Muscle of back (tissue), 3 donors: ENCODE measurements at regions not wholly inside any gene's neighbourhood (a gene's known extent, or its start where the extent isn't known, plus 50 kb on each side); places are given as distances from the start of the nearest gene placed in this dataset.

Source experiments
- DNase-seq, 3 donors: peaks; one replicate each; pipeline versions ENCODE4 v3.0.0 to v3.0.0-alpha.2; 2013

DNA sequence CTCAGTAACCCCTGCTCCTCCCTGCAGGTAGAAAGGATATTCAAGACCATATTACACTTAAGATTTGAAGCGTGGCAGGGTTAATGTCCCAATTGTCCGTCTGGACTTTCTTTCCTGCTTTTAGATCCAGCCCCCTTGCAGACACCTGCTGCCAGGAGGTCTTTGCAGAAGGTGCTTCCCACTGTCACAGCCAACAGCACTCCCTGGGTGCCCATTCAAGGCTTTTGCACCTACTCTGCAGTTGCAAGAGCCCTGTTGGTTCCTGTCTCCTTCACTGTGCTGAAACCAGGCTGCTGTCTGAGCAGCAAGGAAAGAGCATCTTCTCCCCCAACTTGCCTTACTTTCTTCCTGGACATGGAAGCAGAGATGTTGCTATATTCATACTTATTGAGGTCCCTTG lies 1043.0 kb upstream of the POU3F3 start:
- no peak for DNase-seq

- no peak for DNase-seq
Observed at GRCh38 chr2:103814016-103814415, 1039.9 kb upstream of the POU3F3 start.

- DNase-seq: no peak
Observed at GRCh38 chr2:103815731-103816130, 1038.2 kb upstream of the POU3F3 start.

GRCh38 chr2:103817746-103818145 lies 1036.2 kb upstream of the POU3F3 start:
- DNase-seq: no peak

- no peak for DNase-seq
Observed at GRCh38 chr2:103818176-103818575, 1035.7 kb upstream of the POU3F3 start.

DNA sequence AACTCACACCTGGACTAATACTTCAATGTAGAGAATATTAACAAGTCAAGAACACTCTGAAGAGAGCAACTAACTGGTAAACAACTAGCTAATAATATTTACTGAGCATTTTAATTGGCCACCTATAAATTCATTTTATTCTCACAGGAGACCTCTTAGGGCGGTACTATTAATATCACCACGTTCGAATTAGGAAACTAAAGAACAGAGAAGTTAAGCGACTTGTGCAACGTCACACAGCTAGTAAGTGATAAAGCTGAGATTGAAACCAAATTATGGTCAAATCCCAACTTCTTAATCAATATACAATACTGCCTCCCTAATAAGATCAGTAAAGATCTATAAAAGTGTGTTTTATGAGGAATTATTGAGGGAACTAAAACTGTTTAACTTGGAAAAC lies 1034.3 kb upstream of the POU3F3 start:
- no peak for DNase-seq

GRCh38 chr2:103823847-103824246 lies 1030.1 kb upstream of the POU3F3 start:
- DNase-seq: no peak

DNA sequence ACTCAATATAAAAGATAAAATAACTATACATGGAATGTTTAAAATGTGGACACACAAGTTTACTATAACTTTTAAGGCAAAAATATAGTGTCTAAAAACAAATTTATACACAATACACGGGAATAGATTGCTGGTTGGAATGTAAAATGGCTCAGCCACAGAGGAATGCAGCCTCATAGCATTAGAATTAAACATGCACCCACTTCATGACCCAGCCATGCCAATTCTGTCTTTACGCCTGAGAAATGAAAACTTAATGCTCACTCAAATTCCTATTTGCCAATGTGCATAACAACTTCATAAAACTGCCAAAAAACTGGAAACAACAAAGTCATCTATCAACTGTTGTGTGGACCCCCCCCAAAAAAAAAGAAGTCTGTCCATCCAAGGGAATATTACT lies 1006.6 kb upstream of the POU3F3 start:
- no peak for DNase-seq

GRCh38 chr2:103859238-103859637 lies 994.7 kb upstream of the POU3F3 start:
- no peak for DNase-seq

DNA sequence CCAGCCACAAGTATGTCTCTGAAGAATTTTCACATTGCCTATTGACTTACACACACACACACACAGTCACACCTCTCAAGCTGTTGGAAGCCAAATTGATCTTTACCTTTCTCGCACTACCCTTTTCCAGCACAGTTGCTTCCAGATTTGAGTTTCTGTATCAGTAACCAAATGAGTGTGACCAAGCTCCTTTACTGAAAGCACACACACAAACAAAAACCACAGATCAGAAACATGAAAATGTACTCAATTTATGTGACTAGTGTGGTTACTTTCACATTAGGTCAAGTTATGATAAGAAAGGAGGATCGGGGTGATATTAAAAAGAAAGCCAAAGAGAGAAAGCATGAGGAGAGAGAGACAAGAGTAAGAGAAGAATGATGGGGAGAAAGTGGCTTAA lies 993.9 kb upstream of the POU3F3 start:
- no peak for DNase-seq

DNA sequence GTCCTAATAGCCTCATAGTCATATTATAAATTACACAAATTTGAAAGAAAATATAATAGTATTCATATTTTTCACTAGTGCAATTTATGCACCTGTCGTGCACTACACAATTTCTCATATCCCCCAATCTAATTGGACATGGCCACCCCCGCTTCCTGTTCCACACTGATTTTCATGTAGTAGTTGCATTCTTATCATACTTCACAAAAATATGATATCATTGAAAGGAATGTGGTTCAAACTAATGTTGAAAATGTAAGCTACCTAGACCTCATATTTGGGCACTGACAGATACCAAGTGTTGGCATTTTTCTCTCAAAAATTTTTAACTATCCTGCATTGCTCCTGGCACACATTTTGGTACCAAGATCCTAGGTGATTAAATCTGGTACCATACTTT lies 985.5 kb upstream of the POU3F3 start:
- no peak for DNase-seq

- no peak for DNase-seq
Observed at GRCh38 chr2:103873716-103874351, 980.1 kb upstream of the POU3F3 start.

DNA sequence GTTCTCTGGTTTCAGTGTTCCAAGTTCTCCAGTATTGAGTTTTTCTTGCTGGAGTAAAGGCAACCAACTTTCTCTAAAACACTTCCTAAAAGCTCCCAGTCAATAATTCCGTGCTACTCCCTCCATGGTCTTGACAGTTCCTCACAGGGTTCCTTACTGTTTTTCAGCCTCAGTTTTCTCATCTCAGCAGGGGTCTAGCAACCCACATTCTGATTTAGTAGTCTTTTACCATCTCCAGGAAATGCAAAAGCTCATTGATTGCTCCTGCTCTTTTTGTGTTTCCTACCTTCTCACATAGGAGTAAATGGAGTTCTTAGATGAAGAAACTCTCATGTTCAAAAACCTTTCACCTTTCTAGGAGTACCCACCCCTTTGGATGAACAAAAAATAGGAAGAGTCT lies 978.8 kb upstream of the POU3F3 start:
- no peak for DNase-seq

GRCh38 chr2:103875531-103875930 lies 978.4 kb upstream of the POU3F3 start:
- no peak for DNase-seq

GRCh38 chr2:103876611-103877010 lies 977.3 kb upstream of the POU3F3 start:
- DNase-seq: no peak

GRCh38 chr2:103879101-103879500 lies 974.8 kb upstream of the POU3F3 start:
- DNase-seq: no peak

- no peak for DNase-seq
Observed at GRCh38 chr2:103880081-103880834, 973.7 kb upstream of the POU3F3 start.

DNA sequence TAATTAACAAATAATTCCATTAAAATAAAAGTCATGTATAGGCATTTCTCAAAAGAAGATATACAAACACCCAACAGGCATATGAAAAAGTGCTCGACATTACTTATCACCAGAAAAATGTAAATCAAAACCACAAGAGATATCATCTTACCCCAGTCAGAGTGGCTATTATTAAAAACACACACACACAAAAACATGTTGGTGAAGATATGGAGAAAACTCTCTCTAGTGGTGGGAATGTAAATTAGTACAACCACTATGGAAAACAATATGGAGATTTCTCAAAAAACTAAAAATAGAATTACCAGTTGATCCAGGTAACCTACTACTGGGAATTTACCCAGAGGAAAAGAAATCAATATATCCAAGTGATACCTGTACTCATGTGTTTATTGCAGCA lies 966.3 kb upstream of the POU3F3 start:
- peak in 1 of 3 donors; percentile 1 for DNase-seq

- DNase-seq: no peak
Observed at GRCh38 chr2:103896182-103896581, 957.7 kb upstream of the POU3F3 start.

DNA sequence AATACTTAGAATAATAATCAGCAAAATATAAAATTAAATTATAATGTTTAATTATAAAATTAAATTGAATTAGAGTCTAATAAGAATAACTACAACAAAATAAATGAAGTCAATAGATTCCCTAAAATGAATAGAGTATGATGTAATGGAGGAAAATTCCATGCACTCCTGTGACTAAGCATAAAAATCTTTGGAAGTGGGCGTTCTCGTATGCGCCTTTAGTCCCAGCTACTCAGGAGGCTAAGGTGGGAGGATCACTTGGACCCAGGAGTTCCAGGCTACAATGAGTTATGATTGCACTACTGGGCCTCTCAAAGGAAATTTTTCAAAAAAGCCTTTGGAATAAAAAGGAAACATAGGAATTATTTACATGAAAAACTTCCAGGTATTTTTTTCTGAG lies 955.4 kb upstream of the POU3F3 start:
- no peak for DNase-seq

DNA sequence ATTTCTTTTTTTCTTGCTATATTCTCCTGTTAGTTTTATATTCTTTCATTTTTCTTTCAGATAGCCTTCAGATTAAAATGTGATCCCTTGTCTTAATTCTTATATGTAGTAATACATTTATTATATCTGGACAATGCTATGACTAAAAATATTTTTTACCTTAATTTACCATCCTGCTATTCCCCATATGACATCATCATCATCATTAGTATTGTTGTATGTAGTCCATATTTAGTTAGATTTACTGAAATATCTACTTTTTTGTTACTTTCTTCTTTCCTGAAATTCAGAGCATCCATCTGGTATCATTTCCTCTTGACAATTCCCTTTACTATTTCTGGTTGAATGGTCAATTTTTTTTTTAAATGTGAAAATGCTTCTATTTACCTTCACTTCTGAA lies 951.6 kb upstream of the POU3F3 start:
- DNase-seq: no peak

- no peak for DNase-seq
Observed at GRCh38 chr2:103921161-103921560, 932.8 kb upstream of the POU3F3 start.

DNA sequence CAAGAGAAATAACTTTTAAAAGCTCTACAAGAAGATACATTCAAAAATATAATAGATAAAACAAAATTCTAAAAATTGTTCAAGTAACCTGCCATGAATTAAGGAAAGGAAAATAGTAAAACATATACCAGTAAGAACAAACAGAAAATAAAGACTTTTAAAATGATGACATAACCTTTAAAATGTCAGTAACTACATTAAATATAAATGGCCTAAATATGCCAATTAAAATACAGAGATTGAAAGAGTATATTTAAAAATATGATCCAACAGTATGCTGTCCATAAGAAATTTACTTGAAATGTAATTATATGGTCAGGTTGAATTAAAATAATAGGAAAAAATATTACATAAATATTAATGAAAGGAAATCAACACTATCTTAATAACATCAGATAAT lies 911.7 kb upstream of the POU3F3 start:
- DNase-seq: no peak

- no peak for DNase-seq
Observed at GRCh38 chr2:103945083-103945482, 908.8 kb upstream of the POU3F3 start.
